RWPE2 (cell line): ENCODE measurements at regions not wholly inside any gene's neighbourhood (a gene's known extent, or its start where the extent isn't known, plus 50 kb on each side); places are given as distances from the start of the nearest gene placed in this dataset.

Experiments used
- ATAC-seq: fragments of 200-7000 bp; cut with Tn5 transposase; 3 replicates; pipeline ENCODE4 v1.9.1; 2021; ENCODE audit warnings: low read depth
- DNase-seq: peaks from one replicate; pipeline ENCODE4 v3.0.0-alpha.2; 2020; ENCODE audit warnings: low spot score
- H3K27ac ChIP-seq: fragments of 450-650 bp; 2 replicates; pipeline ENCODE4 v1.5.1; 2017; ENCODE audit warnings: mild to moderate bottlenecking; ENCODE audit not compliant: poor library complexity, severe bottlenecking
- H3K27me3 ChIP-seq: fragments of 250-450 bp; sonication (Bioruptor Pico); 2 replicates; pipeline ENCODE4 v1.5.1; 2021; ENCODE audit warnings: mild to moderate bottlenecking, moderate library complexity; ENCODE audit not compliant: insufficient read depth, poor library complexity, severe bottlenecking
- H3K36me3 ChIP-seq: fragments of 250-450 bp; sonication (Bioruptor Pico); 2 replicates; pipeline ENCODE4 v1.5.1; 2020; ENCODE audit warnings: low read depth, mild to moderate bottlenecking, moderate library complexity
- H3K4me1 ChIP-seq: fragments of 250-450 bp; sonication (Bioruptor Pico); 2 replicates; pipeline ENCODE4 v1.5.1; 2021; ENCODE audit warnings: mild to moderate bottlenecking, moderate library complexity; ENCODE audit not compliant: insufficient read depth, poor library complexity, severe bottlenecking
- H3K4me3 ChIP-seq: fragments of 250-450 bp; sonication (Bioruptor Pico); 2 replicates; pipeline ENCODE4 v1.5.1; 2021; ENCODE audit warnings: mild to moderate bottlenecking, moderate library complexity; ENCODE audit not compliant: severe bottlenecking
- H3K9me3 ChIP-seq: fragments of 250-450 bp; sonication (Bioruptor Pico); 2 replicates; pipeline ENCODE4 v1.5.1; 2021; ENCODE audit warnings: mild to moderate bottlenecking, moderate library complexity; ENCODE audit not compliant: severe bottlenecking
- TF ChIP-seq, protein P1 (sequence below): fragments of 450-650 bp; IDR thresholded peaks from one replicate; pipeline ENCODE4 v1.5.1; 2017; ENCODE audit warnings: mild to moderate bottlenecking, moderate library complexity; ENCODE audit not compliant: poor library complexity, severe bottlenecking

GRCh38 chr17:36791150-36791941 lies 145.9 kb upstream of the LHX1 start:
- no peak overlapping the region for H3K27ac ChIP-seq
- no peak for ATAC-seq
- no peak for DNase-seq
- H3K4me1 ChIP-seq = no peaks in the 10 kb centered on the region
- H3K27me3 ChIP-seq = peaks cover 5% of the 10 kb centered on the region
- H3K4me3 ChIP-seq = no peak overlapping the region
- TF ChIP-seq, protein P1, sequence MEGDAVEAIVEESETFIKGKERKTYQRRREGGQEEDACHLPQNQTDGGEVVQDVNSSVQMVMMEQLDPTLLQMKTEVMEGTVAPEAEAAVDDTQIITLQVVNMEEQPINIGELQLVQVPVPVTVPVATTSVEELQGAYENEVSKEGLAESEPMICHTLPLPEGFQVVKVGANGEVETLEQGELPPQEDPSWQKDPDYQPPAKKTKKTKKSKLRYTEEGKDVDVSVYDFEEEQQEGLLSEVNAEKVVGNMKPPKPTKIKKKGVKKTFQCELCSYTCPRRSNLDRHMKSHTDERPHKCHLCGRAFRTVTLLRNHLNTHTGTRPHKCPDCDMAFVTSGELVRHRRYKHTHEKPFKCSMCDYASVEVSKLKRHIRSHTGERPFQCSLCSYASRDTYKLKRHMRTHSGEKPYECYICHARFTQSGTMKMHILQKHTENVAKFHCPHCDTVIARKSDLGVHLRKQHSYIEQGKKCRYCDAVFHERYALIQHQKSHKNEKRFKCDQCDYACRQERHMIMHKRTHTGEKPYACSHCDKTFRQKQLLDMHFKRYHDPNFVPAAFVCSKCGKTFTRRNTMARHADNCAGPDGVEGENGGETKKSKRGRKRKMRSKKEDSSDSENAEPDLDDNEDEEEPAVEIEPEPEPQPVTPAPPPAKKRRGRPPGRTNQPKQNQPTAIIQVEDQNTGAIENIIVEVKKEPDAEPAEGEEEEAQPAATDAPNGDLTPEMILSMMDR = no peak
- no peaks in the 10 kb centered on the region for H3K36me3 ChIP-seq
- no peaks in the 10 kb centered on the region for H3K9me3 ChIP-seq

- Histone ChIP-seq H3K4me3 (no peak overlapping the region), H3K9me3 (no peaks in the 10 kb centered on the region), H3K4me1 (no peaks in the 10 kb centered on the region), H3K27ac (no peak overlapping the region), H3K27me3 (peaks cover 5% of the 10 kb centered on the region), H3K36me3 (no peaks in the 10 kb centered on the region)
- DNase-seq (no peak), ATAC-seq (no peak)
- TF ChIP-seq, protein P1 = no peak
Observed at GRCh38 chr17:36791942-36792475, 145.3 kb upstream of the LHX1 start.

GRCh38 chr17:36792849-36793248 lies 144.4 kb upstream of the LHX1 start:
- Histone ChIP-seq H3K27me3 (peaks cover 5% of the 10 kb centered on the region), H3K4me3 (no peak overlapping the region), H3K27ac (no peak overlapping the region), H3K36me3 (no peaks in the 10 kb centered on the region), H3K4me1 (no peaks in the 10 kb centered on the region), H3K9me3 (no peaks in the 10 kb centered on the region)
- no peak for DNase-seq
- TF ChIP-seq, protein P1 = no peak
- ATAC-seq = no peak

DNA sequence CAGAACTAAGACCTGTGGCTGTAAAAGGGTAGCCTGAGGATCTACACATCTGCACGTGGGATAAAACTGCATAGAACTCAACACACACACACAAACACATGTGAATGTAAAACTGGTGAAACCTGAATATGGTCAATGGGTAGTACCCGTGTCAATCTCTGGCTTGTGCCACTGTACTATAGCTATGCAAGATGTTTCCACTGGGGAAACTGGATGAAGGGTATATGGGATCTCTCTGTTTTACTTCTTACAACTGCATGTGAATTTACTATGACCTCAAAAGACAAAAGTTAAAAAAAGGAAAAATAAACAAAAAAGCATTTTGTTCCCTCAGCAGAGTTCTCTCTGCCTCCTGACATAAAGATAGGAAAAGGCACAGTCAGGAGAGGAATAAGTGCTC lies 143.3 kb upstream of the LHX1 start:
- H3K27ac ChIP-seq = no peak overlapping the region
- no peak overlapping the region for H3K4me3 ChIP-seq
- peaks cover 5% of the 10 kb centered on the region for H3K27me3 ChIP-seq
- ATAC-seq = no peak
- H3K9me3 ChIP-seq = no peaks in the 10 kb centered on the region
- TF ChIP-seq, protein P1 = no peak
- no peak for DNase-seq
- H3K36me3 ChIP-seq = no peaks in the 10 kb centered on the region
- H3K4me1 ChIP-seq = no peaks in the 10 kb centered on the region
